ENCODE measurements at regions not wholly inside any gene's neighbourhood (a gene's known extent, or its start where the extent isn't known, plus 50 kb on each side); places are given as distances from the start of the nearest gene placed in this dataset.

- Mint-ChIP-seq H3K27me3 (peaks cover 24% of the 10 kb centered on the region), H3K27ac (ENCODE audit: low read depth) (no peak overlapping the region), H3K36me3 (ENCODE audit: insufficient read depth) (no peaks in the 10 kb centered on the region), H3K4me1 (no peaks in the 10 kb centered on the region), H3K4me3 (no peak overlapping the region), H3K9me3 (no peaks in the 10 kb centered on the region)
- DNase-seq (ENCODE audit: low spot score in 2 of 2) (no peak), ATAC-seq (replicated peaks; ENCODE audit: extremely low read depth, poor library complexity, severe bottlenecking) (no peak)
Observed at GRCh38 chr18:35770376-35771014, 189.0 kb downstream of the GALNT1 start.

DNA sequence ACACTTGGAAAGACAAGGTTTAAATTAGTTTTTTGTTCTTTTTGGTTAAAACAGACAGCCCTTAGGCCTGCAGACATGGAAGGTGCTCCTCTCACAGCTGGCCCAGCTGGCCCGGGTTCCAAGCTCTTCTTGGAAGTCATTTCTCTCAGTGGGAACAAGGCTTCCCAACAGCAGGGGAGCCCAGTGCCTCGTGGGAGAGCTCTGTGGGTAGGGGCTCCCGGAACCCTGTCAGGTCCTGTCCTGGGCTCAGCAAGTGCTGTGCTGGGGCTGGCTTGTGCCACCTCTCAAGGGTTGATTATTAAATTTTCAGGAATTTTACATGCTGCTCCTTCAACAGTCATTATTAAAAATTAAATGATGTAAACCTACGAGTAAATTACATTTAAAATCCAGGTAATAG is 189.6 kb downstream of the GALNT1 start:
- DNase-seq (ENCODE audit: low spot score in 2 of 2) (no peak), ATAC-seq (replicated peaks; ENCODE audit: extremely low read depth, poor library complexity, severe bottlenecking) (no peak)
- no peaks in the 10 kb centered on the region for H3K4me1 Mint-ChIP-seq
- H3K27ac Mint-ChIP-seq (ENCODE audit: low read depth) = no peak overlapping the region
- H3K9me3 Mint-ChIP-seq = no peaks in the 10 kb centered on the region
- no peaks in the 10 kb centered on the region for H3K36me3 Mint-ChIP-seq (ENCODE audit: insufficient read depth)
- H3K27me3 Mint-ChIP-seq = peaks cover 27% of the 10 kb centered on the region
- H3K4me3 Mint-ChIP-seq = no peak overlapping the region

DNA sequence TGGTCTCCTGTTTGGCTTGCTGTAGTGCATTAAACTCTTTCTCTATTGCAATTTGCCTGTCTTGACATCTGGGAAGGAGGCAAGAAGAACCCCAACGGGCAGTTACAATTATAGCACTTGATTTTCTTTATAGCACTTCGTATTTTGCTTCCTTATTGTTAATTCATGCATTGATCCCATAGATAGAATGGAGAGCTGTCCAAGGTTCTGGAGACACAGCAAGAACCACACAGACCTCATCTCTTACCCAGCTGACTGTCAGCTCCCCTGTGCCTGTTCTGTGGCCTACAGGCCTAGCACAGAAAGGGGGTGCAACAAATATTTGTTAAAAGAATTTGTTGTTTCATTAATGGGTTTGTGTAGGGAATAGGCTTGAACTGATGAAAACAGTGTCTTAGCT is 194.3 kb downstream of the GALNT1 start:
- DNase-seq (ENCODE audit: low spot score in 2 of 2) (no peak), ATAC-seq (replicated peaks; ENCODE audit: extremely low read depth, poor library complexity, severe bottlenecking) (no peak)
- H3K27me3 Mint-ChIP-seq = peaks cover 57% of the 10 kb centered on the region
- H3K36me3 Mint-ChIP-seq (ENCODE audit: insufficient read depth) = no peaks in the 10 kb centered on the region
- no peak overlapping the region for H3K4me3 Mint-ChIP-seq
- H3K4me1 Mint-ChIP-seq = no peaks in the 10 kb centered on the region
- H3K9me3 Mint-ChIP-seq = no peaks in the 10 kb centered on the region
- H3K27ac Mint-ChIP-seq (ENCODE audit: low read depth) = no peak overlapping the region

DNA sequence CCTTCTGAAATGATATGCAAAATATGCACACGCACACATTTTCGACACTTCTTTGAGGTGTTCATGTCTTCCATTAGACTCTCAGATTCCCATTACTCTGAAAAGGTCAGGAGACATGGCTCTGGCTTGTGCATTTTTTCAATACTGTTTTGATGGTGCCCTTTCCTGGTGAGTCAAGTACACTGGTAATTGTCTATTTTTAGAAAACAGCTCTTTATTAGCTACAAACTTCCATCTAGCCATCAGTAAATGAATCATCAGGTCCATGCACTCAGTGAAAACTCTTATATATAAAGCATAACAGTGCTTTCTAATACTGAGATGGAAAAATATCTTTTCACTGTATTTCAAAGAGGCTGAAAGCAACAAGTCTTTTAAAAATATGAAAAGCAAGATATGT is 194.9 kb downstream of the GALNT1 start:
- H3K4me1 Mint-ChIP-seq = no peaks in the 10 kb centered on the region
- peaks cover 63% of the 10 kb centered on the region for H3K27me3 Mint-ChIP-seq
- no peaks in the 10 kb centered on the region for H3K36me3 Mint-ChIP-seq (ENCODE audit: insufficient read depth)
- no peak overlapping the region for H3K27ac Mint-ChIP-seq (ENCODE audit: low read depth)
- no peak overlapping the region for H3K4me3 Mint-ChIP-seq
- ATAC-seq (replicated peaks; ENCODE audit: extremely low read depth, poor library complexity, severe bottlenecking) = no peak
- no peaks in the 10 kb centered on the region for H3K9me3 Mint-ChIP-seq
- DNase-seq (ENCODE audit: low spot score in 2 of 2) = no peak

GRCh38 chr18:35777039-35777438 is 195.4 kb upstream of the RMP24 start:
- H3K27ac Mint-ChIP-seq (ENCODE audit: low read depth) = no peak overlapping the region
- H3K36me3 Mint-ChIP-seq (ENCODE audit: insufficient read depth) = no peaks in the 10 kb centered on the region
- ATAC-seq (replicated peaks; ENCODE audit: extremely low read depth, poor library complexity, severe bottlenecking) = no peak
- peaks cover 66% of the 10 kb centered on the region for H3K27me3 Mint-ChIP-seq
- no peak overlapping the region for H3K4me3 Mint-ChIP-seq
- no peak for DNase-seq (ENCODE audit: low spot score in 2 of 2)
- no peaks in the 10 kb centered on the region for H3K4me1 Mint-ChIP-seq
- no peaks in the 10 kb centered on the region for H3K9me3 Mint-ChIP-seq

GRCh38 chr18:35778850-35779627 is 193.4 kb upstream of the RMP24 start:
- no peaks in the 10 kb centered on the region for H3K9me3 Mint-ChIP-seq
- no peaks in the 10 kb centered on the region for H3K4me1 Mint-ChIP-seq
- DNase-seq (ENCODE audit: low spot score in 2 of 2) = no peak
- no peaks in the 10 kb centered on the region for H3K36me3 Mint-ChIP-seq (ENCODE audit: insufficient read depth)
- no peak overlapping the region for H3K4me3 Mint-ChIP-seq
- ATAC-seq (replicated peaks; ENCODE audit: extremely low read depth, poor library complexity, severe bottlenecking) = no peak
- no peak overlapping the region for H3K27ac Mint-ChIP-seq (ENCODE audit: low read depth)
- peaks cover 63% of the 10 kb centered on the region for H3K27me3 Mint-ChIP-seq

DNA sequence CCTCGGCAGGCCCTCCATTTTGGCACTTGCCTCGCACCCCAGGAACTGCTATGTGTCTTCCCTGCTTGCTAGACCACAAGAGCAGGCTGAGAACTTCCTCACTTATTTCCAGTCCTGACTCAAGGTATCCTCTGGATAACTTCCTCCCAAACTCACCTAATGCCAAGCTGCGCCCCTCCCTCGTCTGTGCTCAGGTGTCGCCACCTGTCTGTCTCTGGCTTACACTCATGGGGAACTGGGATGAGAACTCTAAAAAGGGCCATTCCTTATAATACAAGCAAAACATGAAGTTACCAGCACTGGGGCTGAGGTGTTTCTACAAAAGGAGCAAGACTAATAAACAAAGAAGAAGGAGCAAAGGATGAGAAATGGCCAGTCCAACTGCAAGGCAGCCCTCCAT is 191.5 kb upstream of the RMP24 start:
- Mint-ChIP-seq H3K36me3 (ENCODE audit: insufficient read depth) (no peaks in the 10 kb centered on the region), H3K4me3 (no peak overlapping the region), H3K9me3 (no peaks in the 10 kb centered on the region), H3K4me1 (no peaks in the 10 kb centered on the region), H3K27ac (ENCODE audit: low read depth) (no peak overlapping the region), H3K27me3 (peaks cover 55% of the 10 kb centered on the region)
- DNase-seq (ENCODE audit: low spot score in 2 of 2) (no peak), ATAC-seq (replicated peaks; ENCODE audit: extremely low read depth, poor library complexity, severe bottlenecking) (no peak)

DNA sequence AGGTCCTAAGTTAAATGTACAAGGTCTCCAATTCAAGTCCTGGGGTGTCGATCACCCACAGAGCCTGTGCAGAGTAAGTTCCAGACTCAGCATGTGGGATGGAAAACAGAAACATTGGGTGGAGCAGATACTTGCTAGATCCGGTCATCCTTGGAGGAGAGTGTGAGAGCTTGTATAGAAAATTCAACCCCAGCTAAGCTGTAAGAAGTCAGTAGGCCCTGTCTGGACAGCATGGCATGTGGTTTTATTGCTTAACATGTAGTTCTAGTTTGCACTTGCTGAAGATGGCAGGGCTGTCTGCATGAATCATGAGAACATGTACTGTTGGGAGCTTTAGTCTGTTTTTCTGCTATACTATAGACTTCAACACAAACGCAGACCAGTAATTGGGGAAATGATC is 189.6 kb upstream of the RMP24 start:
- Mint-ChIP-seq H3K27me3 (peaks cover 62% of the 10 kb centered on the region), H3K4me1 (no peaks in the 10 kb centered on the region), H3K36me3 (ENCODE audit: insufficient read depth) (no peaks in the 10 kb centered on the region), H3K9me3 (no peaks in the 10 kb centered on the region), H3K27ac (ENCODE audit: low read depth) (no peak overlapping the region), H3K4me3 (no peak overlapping the region)
- ATAC-seq (replicated peaks; ENCODE audit: extremely low read depth, poor library complexity, severe bottlenecking) (no peak), DNase-seq (ENCODE audit: low spot score in 2 of 2) (no peak)

GRCh38 chr18:35786365-35787042 is 186.0 kb upstream of the RMP24 start:
- Mint-ChIP-seq H3K4me1 (no peaks in the 10 kb centered on the region), H3K36me3 (ENCODE audit: insufficient read depth) (no peaks in the 10 kb centered on the region), H3K27me3 (peaks cover 60% of the 10 kb centered on the region), H3K4me3 (no peak overlapping the region), H3K9me3 (no peaks in the 10 kb centered on the region), H3K27ac (ENCODE audit: low read depth) (no peak overlapping the region)
- ATAC-seq (replicated peaks; ENCODE audit: extremely low read depth, poor library complexity, severe bottlenecking) (no peak), DNase-seq (ENCODE audit: low spot score in 2 of 2) (no peak)

DNA sequence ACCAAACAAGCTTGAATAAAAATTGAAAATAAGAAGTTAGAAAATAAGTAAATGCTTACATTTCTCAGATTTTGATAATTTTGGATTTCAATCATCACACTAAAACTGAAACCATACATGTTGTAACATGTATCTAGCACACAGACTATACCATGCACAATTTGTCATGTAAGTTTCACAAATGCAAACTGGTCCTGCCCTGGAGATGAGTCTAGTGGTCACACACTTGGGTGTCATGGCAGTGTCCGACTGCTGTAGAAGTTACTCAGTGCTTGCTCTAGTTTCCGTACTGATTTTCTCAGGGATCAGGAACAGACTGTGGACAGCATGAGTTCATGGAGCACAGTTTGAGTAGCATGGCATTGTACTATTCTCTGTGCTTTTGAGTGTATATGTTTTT is 182.9 kb upstream of the RMP24 start:
- no peak for ATAC-seq (replicated peaks; ENCODE audit: extremely low read depth, poor library complexity, severe bottlenecking)
- no peak overlapping the region for H3K4me3 Mint-ChIP-seq
- no peak for DNase-seq (ENCODE audit: low spot score in 2 of 2)
- H3K27ac Mint-ChIP-seq (ENCODE audit: low read depth) = no peak overlapping the region
- peaks cover 66% of the 10 kb centered on the region for H3K27me3 Mint-ChIP-seq
- no peaks in the 10 kb centered on the region for H3K4me1 Mint-ChIP-seq
- H3K9me3 Mint-ChIP-seq = no peaks in the 10 kb centered on the region
- H3K36me3 Mint-ChIP-seq (ENCODE audit: insufficient read depth) = no peaks in the 10 kb centered on the region

DNA sequence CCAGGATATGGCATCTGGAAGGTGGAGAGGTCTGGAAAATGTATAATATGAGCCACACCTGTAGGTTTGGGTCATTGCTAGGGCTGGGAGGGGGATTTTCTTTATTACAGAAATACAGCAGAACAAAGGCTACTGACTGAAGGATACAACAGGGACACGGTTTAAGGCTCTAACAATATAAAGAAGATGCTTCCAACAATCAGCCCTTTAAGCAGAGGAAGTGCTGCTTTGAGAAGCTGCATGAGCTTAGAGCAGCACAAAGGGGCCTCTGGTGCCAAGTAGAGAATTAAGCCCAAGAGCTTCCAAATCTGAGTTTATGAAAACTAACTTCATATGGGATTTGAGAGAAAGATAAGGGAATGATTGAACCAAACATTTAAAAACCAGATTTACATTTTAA is 174.5 kb upstream of the RMP24 start:
- no peaks in the 10 kb centered on the region for H3K4me1 Mint-ChIP-seq
- H3K27ac Mint-ChIP-seq (ENCODE audit: low read depth) = no peak overlapping the region
- no peak for ATAC-seq (replicated peaks; ENCODE audit: extremely low read depth, poor library complexity, severe bottlenecking)
- no peak for DNase-seq (ENCODE audit: low spot score in 2 of 2)
- H3K4me3 Mint-ChIP-seq = no peak overlapping the region
- H3K27me3 Mint-ChIP-seq = peaks cover 49% of the 10 kb centered on the region
- H3K9me3 Mint-ChIP-seq = no peaks in the 10 kb centered on the region
- H3K36me3 Mint-ChIP-seq (ENCODE audit: insufficient read depth) = no peaks in the 10 kb centered on the region

DNA sequence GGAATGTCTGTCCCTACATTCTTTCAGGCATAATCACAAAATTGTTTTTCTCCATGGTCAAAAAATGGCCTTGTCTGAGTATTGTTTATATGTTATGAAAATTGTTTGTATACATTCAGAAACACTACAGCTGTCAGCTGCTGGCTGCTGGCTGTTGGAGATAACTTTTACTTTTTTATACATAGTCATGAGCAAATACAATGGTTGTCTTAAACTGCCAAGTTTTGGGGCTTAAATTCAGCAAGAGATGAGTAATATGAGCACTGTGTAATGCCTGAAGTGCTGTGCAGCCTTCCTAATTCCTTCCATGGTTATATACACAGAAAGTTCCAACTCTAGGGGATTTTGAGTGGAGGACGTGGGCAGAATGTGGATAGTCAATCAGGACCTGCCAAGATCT is 168.9 kb upstream of the RMP24 start:
- Mint-ChIP-seq H3K4me1 (no peaks in the 10 kb centered on the region), H3K4me3 (no peak overlapping the region), H3K9me3 (no peaks in the 10 kb centered on the region), H3K27me3 (peaks cover 46% of the 10 kb centered on the region), H3K27ac (ENCODE audit: low read depth) (no peak overlapping the region), H3K36me3 (ENCODE audit: insufficient read depth) (no peaks in the 10 kb centered on the region)
- DNase-seq (ENCODE audit: low spot score in 2 of 2) = no peak
- no peak for ATAC-seq (replicated peaks; ENCODE audit: extremely low read depth, poor library complexity, severe bottlenecking)

DNA sequence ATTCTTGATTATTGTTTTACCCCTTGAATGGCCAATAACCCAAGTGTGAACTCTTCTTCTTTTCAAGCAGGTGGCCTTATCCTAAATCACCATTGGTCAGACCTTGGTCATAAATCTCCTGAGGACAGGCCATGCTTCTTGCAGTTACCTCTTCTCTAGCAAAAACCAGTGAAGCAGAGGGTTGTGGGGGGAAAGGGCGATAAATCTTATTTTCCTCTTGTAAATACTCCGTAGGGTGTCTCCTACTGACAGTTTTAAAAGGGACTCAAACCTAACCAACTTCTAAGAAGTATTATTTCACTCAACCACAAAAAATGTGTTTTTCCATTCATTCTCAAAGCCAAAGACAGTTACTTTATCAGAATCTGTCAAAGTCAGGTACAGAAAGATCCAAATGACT is 168.1 kb upstream of the RMP24 start:
- ATAC-seq (replicated peaks; ENCODE audit: extremely low read depth, poor library complexity, severe bottlenecking) = no peak
- Mint-ChIP-seq H3K4me3 (no peak overlapping the region), H3K27ac (ENCODE audit: low read depth) (no peak overlapping the region), H3K27me3 (peaks cover 54% of the 10 kb centered on the region), H3K9me3 (no peaks in the 10 kb centered on the region), H3K36me3 (ENCODE audit: insufficient read depth) (no peaks in the 10 kb centered on the region), H3K4me1 (no peaks in the 10 kb centered on the region)
- no peak for DNase-seq (ENCODE audit: low spot score in 2 of 2)
